CD14-positive monocyte (primary cell): ENCODE measurements at regions not wholly inside any gene's neighbourhood (a gene's known extent, or its start where the extent isn't known, plus 50 kb on each side); places are given as distances from the start of the nearest gene placed in this dataset.

Experiments
- DNase-seq, 3 donors: peaks; one replicate each; pipeline ENCODE4 v3.0.0-alpha.2; 2011 to 2022
- H2AFZ ChIP-seq: 2 replicates; pipeline ENCODE4 v1.6.0; 2012; ENCODE audit warnings: mild to moderate bottlenecking, low read depth, low read length, inconsistent platforms; ENCODE audit not compliant: insufficient read depth, poor library complexity, severe bottlenecking
- H3K27ac ChIP-seq, 2 donors: 1 replicate in 1 of 2; 2 replicates in 1 of 2; pipeline ENCODE4 v1.5.1; 2012 to 2013; ENCODE audit warnings: low read length in 2 of 2, control low read depth in 1 of 2, inconsistent platforms in 1 of 2, low read depth in 1 of 2, mild to moderate bottlenecking in 1 of 2
- H3K27me3 ChIP-seq, 2 donors: one replicate each; pipeline versions ENCODE4 v1.6.0 to v1.6.1; 2011 to 2013; ENCODE audit warnings: low read length in 2 of 2; ENCODE audit not compliant: control insufficient read depth in 2 of 2, insufficient read depth in 2 of 2
- H3K36me3 ChIP-seq, 2 donors: replicated peaks in 1 of 2; 1 replicate in 1 of 2; 2 replicates in 1 of 2; pipeline versions ENCODE4 v1.5.1 to v1.6.1; 2012 to 2013; ENCODE audit warnings: low read length in 2 of 2, control low read depth in 1 of 2, inconsistent platforms in 1 of 2, mild to moderate bottlenecking in 1 of 2; ENCODE audit not compliant: insufficient read depth in 2 of 2, control insufficient read depth in 1 of 2
- H3K4me1 ChIP-seq, 2 donors: 1 replicate in 1 of 2; 2 replicates in 1 of 2; pipeline versions ENCODE4 v1.5.1 to v1.6.1; 2012 to 2013; ENCODE audit warnings: low read length in 2 of 2, control low read depth in 1 of 2, inconsistent platforms in 1 of 2, mild to moderate bottlenecking in 1 of 2, moderate library complexity in 1 of 2; ENCODE audit not compliant: insufficient read depth in 2 of 2, control insufficient read depth in 1 of 2
- H3K4me2 ChIP-seq: replicated peaks from 2 replicates; pipeline ENCODE3; 2012; ENCODE audit warnings: low read length, moderate library complexity, mild to moderate bottlenecking; ENCODE audit not compliant: poor library complexity, severe bottlenecking; ENCODE audit errors: extremely low read depth
- H3K4me3 ChIP-seq, 3 experiments: fragments of 200-600 bp in 1 of 3; sonication (generic) in 1 of 3; replicated peaks in 1 of 3; 1 replicate in 2 of 3; 2 replicates in 1 of 3; pipeline ENCODE4 v1.5.1; 2011 to 2013; ENCODE audit warnings: low read length in 3 of 3, mild to moderate bottlenecking in 3 of 3, control low read depth in 2 of 3, low read depth in 2 of 3, inconsistent platforms in 1 of 3, moderate library complexity in 1 of 3
- H3K79me2 ChIP-seq: 2 replicates; pipeline ENCODE4 v1.6.0; 2012; ENCODE audit warnings: mild to moderate bottlenecking, control low read depth, inconsistent platforms, low read length, moderate library complexity; ENCODE audit not compliant: insufficient read depth
- H3K9ac ChIP-seq: 2 replicates; pipeline ENCODE4 v1.6.0; 2017; ENCODE audit warnings: low read length, mild to moderate bottlenecking; ENCODE audit not compliant: insufficient read depth, poor library complexity, severe bottlenecking
- H3K9me3 ChIP-seq, 2 donors: replicated peaks in 1 of 2; 1 replicate in 1 of 2; 2 replicates in 1 of 2; pipeline versions ENCODE4 v1.5.1 to v1.6.1; 2012 to 2013; ENCODE audit warnings: low read length in 2 of 2, control low read depth in 1 of 2; ENCODE audit not compliant: control insufficient read depth in 1 of 2, insufficient read depth in 1 of 2
- H4K20me1 ChIP-seq: 2 replicates; pipeline ENCODE4 v1.6.0; 2012; ENCODE audit warnings: mild to moderate bottlenecking, low read length, control low read depth, moderate library complexity; ENCODE audit not compliant: insufficient read depth
- H3K27ac Mint-ChIP-seq, 7 donors: one replicate each; pipeline ENCODE4 v1.8.0; 2020; ENCODE audit warnings: mild to moderate bottlenecking in 7 of 7, mixed read lengths in 7 of 7, moderate library complexity in 6 of 7, inconsistent platforms in 2 of 7
- H3K27me3 Mint-ChIP-seq, 3 donors: one replicate each; pipeline ENCODE4 v1.8.0; 2021 to 2022; ENCODE audit warnings: low read depth in 3 of 3, mild to moderate bottlenecking in 3 of 3, mixed read lengths in 3 of 3, moderate library complexity in 3 of 3, inconsistent platforms in 1 of 3
- H3K36me3 Mint-ChIP-seq, 2 donors: one replicate each; pipeline ENCODE4 v1.8.0; 2020; ENCODE audit warnings: mixed read lengths in 2 of 2, inconsistent platforms in 1 of 2, mild to moderate bottlenecking in 1 of 2
- H3K4me1 Mint-ChIP-seq: one replicate; pipeline ENCODE4 v1.8.0; 2020; ENCODE audit warnings: mild to moderate bottlenecking, mixed read lengths
- H3K4me3 Mint-ChIP-seq, 2 donors: one replicate each; pipeline ENCODE4 v1.8.0; 2020; ENCODE audit warnings: mild to moderate bottlenecking in 2 of 2, mixed read lengths in 2 of 2, moderate library complexity in 1 of 2
- H3K9me3 Mint-ChIP-seq, 7 donors: one replicate each; pipeline ENCODE4 v1.8.0; 2020 to 2022; ENCODE audit warnings: mixed read lengths in 7 of 7, mild to moderate bottlenecking in 6 of 7, moderate library complexity in 6 of 7, inconsistent platforms in 2 of 7
- WGBS: methylation state at CpG from one replicate; pipeline ENCODE4 v1.1.5; 2013; ENCODE audit warnings: missing lambda C conversion rate; ENCODE audit not compliant: insufficient coverage; 5-methylcytosine and 5-hydroxymethylcytosine counted together
- intact Hi-C, 2 donors: fragments of 100-400 bp; cut with micrococcal nuclease; formaldehyde crosslinking; loops; one replicate each; pipeline versions ENCODE4 v1.15.0 to v1.15.1; 2023
- TF ChIP-seq, protein P1 (sequence below): fragments of 200-600 bp; IDR thresholded peaks from one replicate; pipeline ENCODE4 v1.8.0; 2022; ENCODE audit warnings: antibody characterized with exemption, mild to moderate bottlenecking

DNA sequence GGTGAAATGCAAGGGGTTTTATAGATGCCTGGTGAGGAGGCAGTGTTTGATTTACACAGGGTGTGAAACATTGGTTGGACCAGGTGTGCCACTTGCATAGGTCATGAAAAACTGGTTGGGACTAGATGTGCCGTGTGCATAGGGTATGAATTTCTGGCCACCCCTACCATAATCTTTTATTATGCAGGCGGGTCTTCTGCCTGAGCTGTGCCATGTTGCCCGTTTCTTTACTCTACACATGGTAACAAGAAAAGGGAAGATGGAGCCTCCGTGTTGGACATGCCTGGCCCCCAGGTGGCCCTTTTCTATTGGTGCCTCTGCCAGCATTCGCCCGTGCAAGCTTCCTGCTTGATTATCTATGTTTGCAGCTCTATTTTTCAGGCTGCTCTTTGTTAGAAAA lies 805.4 kb downstream of the TRIB2 start:
- no peak for DNase-seq
- Histone ChIP-seq H3K4me2 (no peak overlapping the region), H3K27ac (no peak overlapping the region), H3K36me3 (no peaks in the 10 kb centered on the region), H2AFZ (no peak overlapping the region), H3K4me1 (no peaks in the 10 kb centered on the region), H3K9ac (no peak overlapping the region), H3K27me3 (no peaks in the 10 kb centered on the region), H3K9me3 (peaks cover 4 to 9% of the 10 kb centered on the region in 2 donors), H3K4me3 (no peak overlapping the region), H4K20me1 (no peaks in the 10 kb centered on the region), H3K79me2 (no peaks in the 10 kb centered on the region)
- intact Hi-C loops: no loop called here
- TF ChIP-seq, protein P1, sequence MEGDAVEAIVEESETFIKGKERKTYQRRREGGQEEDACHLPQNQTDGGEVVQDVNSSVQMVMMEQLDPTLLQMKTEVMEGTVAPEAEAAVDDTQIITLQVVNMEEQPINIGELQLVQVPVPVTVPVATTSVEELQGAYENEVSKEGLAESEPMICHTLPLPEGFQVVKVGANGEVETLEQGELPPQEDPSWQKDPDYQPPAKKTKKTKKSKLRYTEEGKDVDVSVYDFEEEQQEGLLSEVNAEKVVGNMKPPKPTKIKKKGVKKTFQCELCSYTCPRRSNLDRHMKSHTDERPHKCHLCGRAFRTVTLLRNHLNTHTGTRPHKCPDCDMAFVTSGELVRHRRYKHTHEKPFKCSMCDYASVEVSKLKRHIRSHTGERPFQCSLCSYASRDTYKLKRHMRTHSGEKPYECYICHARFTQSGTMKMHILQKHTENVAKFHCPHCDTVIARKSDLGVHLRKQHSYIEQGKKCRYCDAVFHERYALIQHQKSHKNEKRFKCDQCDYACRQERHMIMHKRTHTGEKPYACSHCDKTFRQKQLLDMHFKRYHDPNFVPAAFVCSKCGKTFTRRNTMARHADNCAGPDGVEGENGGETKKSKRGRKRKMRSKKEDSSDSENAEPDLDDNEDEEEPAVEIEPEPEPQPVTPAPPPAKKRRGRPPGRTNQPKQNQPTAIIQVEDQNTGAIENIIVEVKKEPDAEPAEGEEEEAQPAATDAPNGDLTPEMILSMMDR: no peak
- no peaks in the 10 kb centered on the region for H3K36me3 Mint-ChIP-seq
- H3K27ac Mint-ChIP-seq: no peak overlapping the region
- H3K4me1 Mint-ChIP-seq: no peaks in the 10 kb centered on the region
- no peak overlapping the region for H3K4me3 Mint-ChIP-seq
- WGBS: 70% methylated on average over 4 of the region's 6 CpGs
- peaks cover 0 to 7% (median 2%) of the 10 kb centered on the region in 7 donors for H3K9me3 Mint-ChIP-seq
- peaks cover 0 to 1% (median 0%) of the 10 kb centered on the region in 3 donors for H3K27me3 Mint-ChIP-seq

DNA sequence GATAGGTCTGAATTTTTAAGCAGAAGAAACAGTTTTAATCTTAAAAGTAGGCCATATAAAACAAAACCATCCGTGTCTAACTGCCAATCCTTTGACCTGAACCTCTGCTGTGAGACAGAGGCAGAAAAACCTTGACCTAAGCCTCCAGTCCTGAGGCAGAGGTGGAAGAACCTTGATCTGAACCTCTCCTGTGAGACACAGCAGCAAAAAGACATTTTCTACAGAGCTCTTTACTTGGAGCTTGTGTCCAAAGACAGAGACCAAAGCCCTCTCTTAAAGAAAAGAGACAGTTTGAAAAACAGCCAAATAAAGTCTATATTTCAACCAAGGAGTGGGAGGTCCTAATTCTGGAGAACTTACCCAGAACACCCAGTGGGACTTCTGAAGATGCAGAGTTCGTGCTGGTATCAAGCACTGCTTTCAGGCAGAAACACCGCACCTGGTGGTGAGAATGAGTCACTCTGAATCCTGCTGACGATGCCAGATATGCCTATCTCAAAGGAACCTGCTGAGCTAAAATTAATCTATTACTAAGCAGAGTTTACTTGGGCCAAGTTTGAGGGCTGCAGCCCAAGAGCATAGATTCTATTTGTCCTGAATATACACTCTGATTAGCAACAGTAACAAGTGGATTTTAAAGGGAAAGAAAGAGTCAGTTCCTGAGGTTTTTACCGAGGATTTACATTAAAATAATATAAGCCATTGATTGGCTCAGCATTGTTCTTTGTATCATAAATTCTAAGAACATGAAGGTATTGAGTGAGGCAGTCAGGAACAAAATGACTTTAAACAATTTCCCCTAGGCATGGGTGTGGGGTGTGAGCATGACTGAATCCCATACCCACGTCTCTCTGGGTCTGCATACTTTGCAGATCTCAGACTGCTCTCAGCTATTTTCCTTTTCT lies 806.4 kb downstream of the TRIB2 start:
- Histone ChIP-seq H4K20me1 (no peaks in the 10 kb centered on the region), H3K9ac (no peak overlapping the region), H3K79me2 (no peaks in the 10 kb centered on the region), H3K27me3 (no peaks in the 10 kb centered on the region), H3K27ac (no peak overlapping the region), H3K4me2 (no peak overlapping the region), H3K9me3 (peaks cover 4 to 9% of the 10 kb centered on the region in 2 donors), H3K36me3 (no peaks in the 10 kb centered on the region), H3K4me3 (no peak overlapping the region), H2AFZ (no peak overlapping the region), H3K4me1 (no peaks in the 10 kb centered on the region)
- intact Hi-C loops: no loop called here
- no peak for DNase-seq
- Mint-ChIP-seq H3K4me3 (no peak overlapping the region), H3K4me1 (no peaks in the 10 kb centered on the region), H3K9me3 (peaks cover 0 to 7% (median 3%) of the 10 kb centered on the region in 7 donors), H3K27me3 (peaks cover 0 to 1% (median 0%) of the 10 kb centered on the region in 3 donors), H3K36me3 (no peaks in the 10 kb centered on the region), H3K27ac (no peak overlapping the region)
- WGBS: 62% methylated on average over 2 of the region's 6 CpGs
- TF ChIP-seq, protein P1: no peak
